C4-2B (cell line): ENCODE measurements at regions not wholly inside any gene's neighbourhood (a gene's known extent, or its start where the extent isn't known, plus 50 kb on each side); places are given as distances from the start of the nearest gene placed in this dataset.
"Not testable (repeated sequence)": the region's sequence is repeated elsewhere in the genome, so short reads cannot be mapped to it uniquely, and the experiment has no call there.

Source experiments
- CTCF ChIP-seq: fragments of 450-650 bp; conservative IDR thresholded peaks from 2 replicates; pipeline ENCODE4 v1.5.1; 2017; ENCODE audit warnings: mild to moderate bottlenecking
- ZFX ChIP-seq: fragments of 450-650 bp; IDR thresholded peaks from 2 replicates; pipeline ENCODE4 v1.6.1; 2017

GRCh38 chr14:19169561-19170362, 202.5 kb downstream of the POTEM start:
- not testable (repeated sequence) for TF ChIP-seq CTCF, ZFX
